NCI-H1930 (cell line): ENCODE measurements at regions not wholly inside any gene's neighbourhood (a gene's known extent, or its start where the extent isn't known, plus 50 kb on each side); places are given as distances from the start of the nearest gene placed in this dataset.

Source experiments
- DNase-seq, 2 experiments: peaks; one replicate each; lab custom pipeline; 2025; lab: John Stamatoyannopoulos, UW

- DNase-seq = no peak
These were observed 282.8 kb upstream of the FOXQ1 start for GRCh38 chr6:1029141-1029540.

- DNase-seq = no peak
These were observed 283.2 kb upstream of the FOXQ1 start for GRCh38 chr6:1028723-1029122.

- no peak for DNase-seq
These were observed 283.9 kb upstream of the FOXQ1 start for GRCh38 chr6:1027795-1028569.

GRCh38 chr6:1027109-1027794 is 284.6 kb upstream of the FOXQ1 start:
- no peak for DNase-seq

GRCh38 chr6:1025821-1026220 is 286.1 kb upstream of the FOXQ1 start:
- no peak for DNase-seq

- no peak for DNase-seq
These were observed 287.3 kb upstream of the FOXQ1 start for GRCh38 chr6:1024587-1024986.

- no peak for DNase-seq
These were observed 287.7 kb upstream of the FOXQ1 start for GRCh38 chr6:1024161-1024560.

- DNase-seq = no peak
These were observed 288.7 kb upstream of the FOXQ1 start for GRCh38 chr6:1023229-1023628.

GRCh38 chr6:1022719-1023118 is 289.2 kb upstream of the FOXQ1 start:
- no peak for DNase-seq

- no peak for DNase-seq
These were observed 291.1 kb upstream of the FOXQ1 start for GRCh38 chr6:1020837-1021236.

GRCh38 chr6:1020133-1020532 is 291.8 kb upstream of the FOXQ1 start:
- no peak for DNase-seq

GRCh38 chr6:1018041-1018440 is 293.9 kb upstream of the FOXQ1 start:
- no peak for DNase-seq

- no peak for DNase-seq
These were observed 295.3 kb upstream of the FOXQ1 start for GRCh38 chr6:1016329-1017302.

- no peak for DNase-seq
These were observed 296.1 kb upstream of the FOXQ1 start for GRCh38 chr6:1015825-1016224.

GRCh38 chr6:1014431-1014807 is 297.5 kb upstream of the FOXQ1 start:
- no peak for DNase-seq

GRCh38 chr6:1013656-1014430 is 298.1 kb upstream of the FOXQ1 start:
- no peak for DNase-seq

- no peak for DNase-seq
These were observed 302.8 kb upstream of the FOXQ1 start for GRCh38 chr6:1009103-1009502.

- DNase-seq = no peak
These were observed 304.7 kb upstream of the FOXQ1 start for GRCh38 chr6:1007159-1007558.

- no peak for DNase-seq
These were observed 306.8 kb upstream of the FOXQ1 start for GRCh38 chr6:1004885-1005630.

- peak in 1 of 2 experiments; percentile 33 for DNase-seq
These were observed 308.3 kb upstream of the FOXQ1 start for GRCh38 chr6:1003394-1004160.
